ENCODE measurements at regions not wholly inside any gene's neighbourhood (a gene's known extent, or its start where the extent isn't known, plus 50 kb on each side); places are given as distances from the start of the nearest gene placed in this dataset.

- TF ChIP-seq, protein P1, sequence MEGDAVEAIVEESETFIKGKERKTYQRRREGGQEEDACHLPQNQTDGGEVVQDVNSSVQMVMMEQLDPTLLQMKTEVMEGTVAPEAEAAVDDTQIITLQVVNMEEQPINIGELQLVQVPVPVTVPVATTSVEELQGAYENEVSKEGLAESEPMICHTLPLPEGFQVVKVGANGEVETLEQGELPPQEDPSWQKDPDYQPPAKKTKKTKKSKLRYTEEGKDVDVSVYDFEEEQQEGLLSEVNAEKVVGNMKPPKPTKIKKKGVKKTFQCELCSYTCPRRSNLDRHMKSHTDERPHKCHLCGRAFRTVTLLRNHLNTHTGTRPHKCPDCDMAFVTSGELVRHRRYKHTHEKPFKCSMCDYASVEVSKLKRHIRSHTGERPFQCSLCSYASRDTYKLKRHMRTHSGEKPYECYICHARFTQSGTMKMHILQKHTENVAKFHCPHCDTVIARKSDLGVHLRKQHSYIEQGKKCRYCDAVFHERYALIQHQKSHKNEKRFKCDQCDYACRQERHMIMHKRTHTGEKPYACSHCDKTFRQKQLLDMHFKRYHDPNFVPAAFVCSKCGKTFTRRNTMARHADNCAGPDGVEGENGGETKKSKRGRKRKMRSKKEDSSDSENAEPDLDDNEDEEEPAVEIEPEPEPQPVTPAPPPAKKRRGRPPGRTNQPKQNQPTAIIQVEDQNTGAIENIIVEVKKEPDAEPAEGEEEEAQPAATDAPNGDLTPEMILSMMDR (IDR thresholded peaks at IDR 0.05) = no peak
- no peak for TF ChIP-seq POLR2A (IDR thresholded peaks at IDR 0.05)
Observed at GRCh38 chr5:35416217-35416988, 186.1 kb upstream of the PRLR start.

All from Peyer's patch (tissue), 4 donors.